ENCODE measurements at regions not wholly inside any gene's neighbourhood (a gene's known extent, or its start where the extent isn't known, plus 50 kb on each side); places are given as distances from the start of the nearest gene placed in this dataset.

- TF ChIP-seq CEBPB (IDR thresholded peaks at IDR 0.05; ENCODE audit: low read depth) (no peak), EZH2phosphoT487 (IDR thresholded peaks at IDR 0.05; ENCODE audit: borderline replicate concordance) (no peak)
Measured at GRCh38 chr2:193847991-193848390, 1653.3 kb upstream of the TMEFF2 start (continued).

- H3K27ac ChIP-seq (ENCODE audit: low read depth, low read length), result no peak overlapping the region
- ChIA-PET CTCF (no interaction called here), POLR2A (no interaction called here), RAD21 (ENCODE audit: low non-redundant PET in 1 of 2, low total read pairs in 2 of 2, uncharacterized antibody in 2 of 2, unreplicated experiment in 2 of 2) (no interaction called here)
- no peaks in the 10 kb centered on the region; the same call in 1 of the 2 replicates for H3K9me2 ChIP-seq (ENCODE audit: insufficient read depth)
- no peak overlapping the region for H3K9ac ChIP-seq (ENCODE audit: low read length)
- no peak for TF ChIP-seq ATF3 (IDR thresholded peaks at IDR 0.05)
- DNase-seq (ENCODE audit: low read depth, low spot score) (no peak), ATAC-seq (no peak)
- H3K27me3 ChIP-seq (ENCODE audit: insufficient read depth, low read length), result no peaks in the 10 kb centered on the region
- H3K36me3 ChIP-seq (ENCODE audit: control insufficient read depth in 1 of 2, insufficient read depth in 2 of 2, low read length in 2 of 2), result no peaks in the 10 kb centered on the region
- intact Hi-C loops (cut with micrococcal nuclease), result no loop called here
- no peaks in the 10 kb centered on the region for H3K4me1 ChIP-seq (ENCODE audit: control insufficient read depth in 1 of 2, insufficient read depth in 2 of 2, low read length in 2 of 2)
- no TSS peak for BruUV-seq (replicated peaks)
- no peak overlapping the region for H3K4me3 ChIP-seq (replicated peaks in 1 of 2; ENCODE audit: low read depth in 1 of 2, low read length in 2 of 2)
- no peaks in the 10 kb centered on the region for H4K20me1 ChIP-seq (ENCODE audit: insufficient read depth)
- no peak overlapping the region for H3K4me2 ChIP-seq (ENCODE audit: low read length)
- H3K9me3 ChIP-seq (ENCODE audit: control insufficient read depth in 1 of 2, insufficient read depth in 1 of 2, low read depth in 1 of 2, low read length in 2 of 2), result no peaks in the 10 kb centered on the region
- H3K79me2 ChIP-seq (ENCODE audit: insufficient read depth, low read length), result no peaks in the 10 kb centered on the region
- no peak overlapping the region for H2AFZ ChIP-seq (ENCODE audit: low read depth, low read length, poor library complexity, severe bottlenecking)
Measured at GRCh38 chr2:193847130-193847529, 1652.4 kb upstream of the TMEFF2 start.

GRCh38 chr2:193845604-193846003 is 1650.9 kb upstream of the TMEFF2 start:
- no peak for ATAC-seq
- TF ChIP-seq MAX (IDR thresholded peaks at IDR 0.05) (no peak), SIN3A (IDR thresholded peaks at IDR 0.05; ENCODE audit: low read depth) (no peak), EZH2 (IDR thresholded peaks at IDR 0.05) (no peak), SP1 (IDR thresholded peaks at IDR 0.05; ENCODE audit: low read depth) (no peak), JUND (IDR thresholded peaks at IDR 0.05) (no peak), ZBTB33 (IDR thresholded peaks at IDR 0.05; ENCODE audit: extremely low read depth, insufficient replicate concordance, low read length) (no peak), POLR2AphosphoS5 (IDR thresholded peaks at IDR 0.05; ENCODE audit: low read depth, low read length) (no peak), SRF (IDR thresholded peaks at IDR 0.05; ENCODE audit: low read depth) (no peak), CEBPB (IDR thresholded peaks at IDR 0.05; ENCODE audit: low read depth) (no peak), ZNF274 (IDR thresholded peaks at IDR 0.05; ENCODE audit: low read depth, low read length) (no peak), TCF7L2 (IDR thresholded peaks at IDR 0.05; ENCODE audit: borderline replicate concordance, extremely low read depth, insufficient read depth, insufficient read length) (no peak), ZFX (IDR thresholded peaks at IDR 0.05) (no peak), FOSL1 (IDR thresholded peaks at IDR 0.05; ENCODE audit: low read depth) (no peak), CTCF (IDR thresholded peaks at IDR 0.05 in 2 of 3, conservative IDR thresholded peaks at IDR 0.05 in 1 of 3; ENCODE audit: borderline replicate concordance in 1 of 3, insufficient read depth in 1 of 3, low read depth in 2 of 3, low read length in 2 of 3) (no peak), YY1 (IDR thresholded peaks at IDR 0.05; ENCODE audit: extremely low read depth, insufficient replicate concordance, low read depth, low read length) (no peak)

More at GRCh38 chr2:193845604-193846003, 1650.9 kb upstream of the TMEFF2 start:
- ChIA-PET POLR2A (no interaction called here), RAD21 (ENCODE audit: low non-redundant PET in 1 of 2, low total read pairs in 2 of 2, uncharacterized antibody in 2 of 2, unreplicated experiment in 2 of 2) (no interaction called here), CTCF (no interaction called here)
- Histone ChIP-seq H2AFZ (ENCODE audit: low read depth, low read length, poor library complexity, severe bottlenecking) (no peak overlapping the region), H3K36me3 (ENCODE audit: control insufficient read depth in 1 of 2, insufficient read depth in 2 of 2, low read length in 2 of 2) (no peaks in the 10 kb centered on the region), H3K27ac (ENCODE audit: low read depth, low read length) (no peak overlapping the region), H3K4me2 (ENCODE audit: low read length) (no peak overlapping the region), H3K27me3 (ENCODE audit: insufficient read depth, low read length) (no peaks in the 10 kb centered on the region), H3K9ac (ENCODE audit: low read length) (no peak overlapping the region), H3K9me2 (ENCODE audit: insufficient read depth) (no peaks in the 10 kb centered on the region), H3K79me2 (ENCODE audit: insufficient read depth, low read length) (no peaks in the 10 kb centered on the region), H3K4me3 (replicated peaks in 1 of 2; ENCODE audit: low read depth in 1 of 2, low read length in 2 of 2) (no peak overlapping the region), H3K4me1 (ENCODE audit: control insufficient read depth in 1 of 2, insufficient read depth in 2 of 2, low read length in 2 of 2) (no peaks in the 10 kb centered on the region), H3K9me3 (ENCODE audit: control insufficient read depth in 1 of 2, insufficient read depth in 1 of 2, low read depth in 1 of 2, low read length in 2 of 2) (no peaks in the 10 kb centered on the region), H4K20me1 (ENCODE audit: insufficient read depth) (no peaks in the 10 kb centered on the region)
- no peak for DNase-seq (ENCODE audit: low read depth, low spot score)
- intact Hi-C loops (cut with micrococcal nuclease), result no loop called here
- BruUV-seq (replicated peaks), result no TSS peak

Measured in HCT116 (cell line).